ENCODE measurements at regions not wholly inside any gene's neighbourhood (a gene's known extent, or its start where the extent isn't known, plus 50 kb on each side); places are given as distances from the start of the nearest gene placed in this dataset.

DNA sequence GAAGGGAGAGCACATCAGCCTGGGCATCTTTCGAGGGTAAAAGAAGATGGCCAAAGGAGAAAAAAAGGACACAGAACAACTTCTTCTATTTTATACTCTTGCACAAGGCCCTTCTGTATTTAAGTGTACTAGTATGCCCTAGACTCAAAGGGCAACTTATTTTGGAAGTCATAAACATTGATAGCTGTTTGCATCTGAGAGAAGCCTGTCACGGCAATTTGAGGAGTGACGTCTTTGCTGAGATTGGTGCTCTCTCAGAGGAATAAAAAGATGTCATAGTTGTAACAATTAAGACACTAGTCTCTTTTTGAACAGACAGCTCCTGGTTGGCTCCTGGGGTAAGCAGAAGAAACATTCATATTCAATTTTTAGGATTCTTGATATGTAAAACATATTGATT is 260.4 kb upstream of the TTC14 start:
- DNase-seq: no peak

DNA sequence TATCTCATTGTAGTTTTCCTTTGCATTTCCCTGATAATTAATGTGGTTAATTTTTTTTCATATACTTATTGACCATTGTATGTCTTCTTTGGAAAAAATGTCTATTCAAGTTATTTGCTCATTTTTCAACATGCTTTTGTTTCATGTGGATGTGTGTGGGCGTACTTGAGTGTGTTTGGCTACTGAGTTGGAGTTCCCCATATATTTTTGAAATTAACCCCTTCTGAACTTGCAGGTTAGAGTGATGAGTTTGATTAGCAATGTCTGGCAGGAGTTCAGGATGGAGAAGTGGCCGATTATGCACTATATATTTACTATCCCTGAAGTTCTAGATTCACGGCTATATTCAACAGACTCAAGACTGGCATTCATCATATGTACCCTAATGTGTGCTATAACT is 250.4 kb upstream of the TTC14 start:
- no peak for DNase-seq

DNA sequence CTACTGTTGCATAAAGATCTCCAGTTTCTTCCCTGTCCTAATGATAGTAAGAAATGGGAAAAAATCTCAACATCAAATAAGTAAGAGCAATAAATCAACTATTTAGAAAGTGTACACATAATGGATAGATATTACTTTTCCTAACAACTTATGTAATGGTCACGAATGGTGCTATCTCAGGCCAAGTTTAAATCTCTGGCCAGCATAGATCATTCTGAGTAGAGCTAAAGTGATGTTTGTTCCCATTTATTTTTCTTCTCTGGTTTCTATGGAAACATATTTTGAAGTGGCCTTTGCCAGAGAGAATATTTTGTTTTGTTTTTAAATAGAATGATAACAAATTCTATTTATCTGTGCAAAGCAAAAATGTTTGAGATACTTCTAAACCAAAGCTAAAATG is 249.7 kb upstream of the TTC14 start:
- DNase-seq: no peak

DNA sequence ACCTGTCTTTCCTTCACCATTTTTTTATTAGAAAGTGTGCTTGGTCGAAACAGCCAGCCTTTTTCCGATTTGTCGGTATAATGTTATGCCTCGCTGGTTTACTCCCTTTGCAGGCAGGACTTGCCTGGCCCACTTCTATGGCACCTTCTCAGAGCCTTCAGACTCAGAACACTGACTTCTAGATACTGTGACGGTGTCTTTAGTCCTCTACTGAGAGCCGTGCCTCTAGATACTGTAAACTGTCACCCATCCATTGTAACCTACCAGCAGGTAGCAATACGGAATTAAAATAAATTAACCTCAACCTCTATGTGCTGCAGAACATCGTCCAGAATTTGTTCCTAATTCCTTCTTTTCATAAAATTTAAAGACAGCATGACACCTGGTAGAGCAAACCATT is 247.7 kb upstream of the TTC14 start:
- DNase-seq: no peak

DNA sequence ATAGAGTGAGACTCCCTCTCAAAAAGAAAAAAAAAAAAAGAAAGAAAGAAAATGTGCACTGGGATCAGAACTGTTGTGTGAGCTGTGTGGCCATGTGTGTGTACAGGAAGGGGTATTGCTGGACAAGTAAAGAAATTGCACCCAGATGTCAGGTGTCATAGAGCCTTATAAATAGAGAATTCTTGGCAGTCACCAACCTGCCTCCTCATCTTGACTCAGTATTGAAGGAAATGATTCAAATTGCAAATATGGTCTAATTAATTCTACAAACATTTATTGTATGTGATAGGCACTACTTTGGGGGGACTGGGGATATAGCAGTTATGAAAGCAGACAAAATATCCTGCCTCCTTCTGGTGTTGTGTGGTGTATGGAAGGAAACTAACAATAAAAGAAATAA is 243.8 kb upstream of the TTC14 start:
- no peak for DNase-seq

DNA sequence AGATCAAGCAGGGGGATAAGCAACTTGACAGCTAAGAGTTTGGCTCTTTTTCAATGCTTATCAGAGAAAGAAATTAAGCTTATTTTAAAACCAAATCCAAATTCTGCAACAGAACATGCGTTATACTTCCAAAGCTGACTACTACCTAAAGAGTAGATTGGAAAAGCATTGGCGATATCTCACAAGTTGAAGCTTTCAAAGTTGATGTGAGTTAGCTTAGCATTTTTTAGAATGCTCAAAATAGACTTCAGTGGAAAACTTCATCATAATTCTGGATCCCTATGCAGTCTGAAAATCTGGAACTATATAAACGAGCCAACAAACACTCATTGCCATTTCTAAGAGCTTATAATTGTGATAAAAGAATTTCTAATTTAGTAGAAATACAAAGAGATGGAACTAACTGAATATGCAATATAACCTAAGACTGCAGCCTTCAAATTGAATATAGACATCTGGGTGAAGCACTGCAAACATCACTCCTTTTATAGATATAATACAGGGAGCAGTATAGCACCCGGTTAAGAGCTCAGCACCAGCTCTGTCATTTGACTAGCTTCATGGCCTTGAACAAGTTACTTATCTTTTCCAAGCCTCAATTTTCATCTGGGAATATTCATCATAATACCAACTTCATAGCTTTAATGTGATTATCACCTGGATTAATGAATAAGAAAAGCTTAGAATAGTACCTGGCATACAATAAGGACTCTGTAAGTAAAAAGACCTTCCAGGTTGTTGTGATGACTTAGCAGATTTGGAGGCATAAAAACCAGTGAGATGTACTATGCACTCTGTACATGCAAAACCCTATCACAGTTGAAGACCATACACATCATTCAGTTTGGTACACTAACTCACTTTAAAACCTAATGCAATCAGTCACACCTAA is 242.7 kb upstream of the TTC14 start:
- DNase-seq: no peak

DNA sequence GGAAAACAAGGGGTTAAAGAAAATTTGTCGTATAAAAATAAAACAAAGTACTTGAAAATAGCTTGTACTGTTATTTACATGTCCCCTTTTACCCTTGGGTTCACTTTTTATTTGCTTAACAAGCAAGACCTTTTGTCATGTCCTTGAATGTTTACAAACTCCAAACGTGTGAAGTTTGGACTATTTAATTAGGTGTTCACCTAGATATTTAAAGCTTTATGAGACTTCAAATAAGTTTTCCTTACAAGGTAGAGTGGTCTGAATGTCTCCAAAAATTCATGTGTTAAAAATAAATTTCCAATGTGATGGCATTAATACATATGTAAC is 242.0 kb upstream of the TTC14 start:
- DNase-seq: no peak

- DNase-seq: no peak
Measured at GRCh38 chr3:180362081-180362480, 239.9 kb upstream of the TTC14 start.

DNA sequence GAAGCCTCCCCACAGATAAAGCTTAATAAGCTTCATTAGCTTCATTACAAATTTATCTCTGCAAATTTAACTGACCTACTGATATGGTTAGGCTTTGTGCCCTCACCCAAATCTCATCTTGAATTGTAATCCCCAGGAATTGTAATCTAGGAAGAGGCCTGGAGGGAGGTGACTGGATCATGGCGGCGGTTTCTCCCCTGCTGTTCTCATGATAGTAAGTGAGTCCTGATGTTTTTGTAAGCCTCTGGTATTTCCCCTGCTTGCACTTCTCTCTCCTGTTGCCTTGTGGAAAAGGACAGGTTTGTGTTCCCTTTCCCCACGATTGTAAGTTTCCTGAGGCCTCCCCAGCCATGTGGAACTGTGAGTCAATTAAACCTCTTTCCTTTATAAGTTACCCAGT is 226.1 kb upstream of the TTC14 start:
- DNase-seq: no peak

DNA sequence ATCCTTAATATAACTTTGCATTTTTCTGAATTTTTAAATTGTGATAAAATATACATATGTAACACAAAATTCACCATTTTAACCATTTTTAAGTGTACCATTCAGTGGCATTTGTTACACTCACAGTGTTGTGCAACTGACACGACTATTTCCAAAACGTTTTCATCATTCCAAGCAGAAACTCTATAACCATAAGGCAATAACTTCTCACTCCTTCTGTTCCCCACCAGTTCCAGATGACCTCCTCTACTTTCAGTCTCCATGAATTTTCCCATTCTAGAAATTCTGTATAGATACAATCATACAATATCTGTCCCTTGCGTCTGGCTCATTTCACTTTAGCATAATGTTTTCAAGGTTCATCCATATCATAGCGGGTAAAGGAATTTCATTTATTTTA is 223.5 kb upstream of the TTC14 start:
- no peak for DNase-seq

DNA sequence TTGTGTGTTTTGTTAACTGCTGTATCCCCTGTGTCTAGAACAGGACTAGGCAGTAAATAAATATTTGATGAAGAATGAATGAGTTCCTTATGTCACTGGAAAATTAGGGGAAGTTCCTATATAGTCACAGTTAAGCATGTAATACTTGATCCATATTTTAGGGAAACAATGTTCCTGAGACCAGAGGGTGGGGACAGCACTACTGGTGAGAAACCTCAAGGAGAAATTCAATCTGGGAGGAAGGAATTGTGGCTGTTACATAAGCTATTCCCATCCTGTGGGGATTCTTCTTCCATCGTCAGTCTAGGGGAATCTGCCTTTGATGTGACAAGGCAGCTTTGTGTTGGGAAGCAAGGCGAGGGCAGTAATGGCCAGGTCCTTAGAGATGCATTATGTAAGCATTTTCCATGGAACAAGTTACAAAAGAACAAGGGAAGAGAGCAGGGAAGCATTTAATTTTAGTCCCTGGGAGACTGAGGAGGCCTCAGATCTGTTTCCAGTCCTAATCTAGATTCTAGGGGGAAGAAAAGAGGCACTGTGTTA is 219.3 kb upstream of the TTC14 start:
- DNase-seq: no peak

- no peak for DNase-seq
Measured at GRCh38 chr3:180383332-180384020, 218.5 kb upstream of the TTC14 start.

- DNase-seq: no peak
Measured at GRCh38 chr3:180390313-180390712, 211.7 kb upstream of the TTC14 start.

GRCh38 chr3:180391001-180391400 is 211.0 kb upstream of the TTC14 start:
- no peak for DNase-seq

DNA sequence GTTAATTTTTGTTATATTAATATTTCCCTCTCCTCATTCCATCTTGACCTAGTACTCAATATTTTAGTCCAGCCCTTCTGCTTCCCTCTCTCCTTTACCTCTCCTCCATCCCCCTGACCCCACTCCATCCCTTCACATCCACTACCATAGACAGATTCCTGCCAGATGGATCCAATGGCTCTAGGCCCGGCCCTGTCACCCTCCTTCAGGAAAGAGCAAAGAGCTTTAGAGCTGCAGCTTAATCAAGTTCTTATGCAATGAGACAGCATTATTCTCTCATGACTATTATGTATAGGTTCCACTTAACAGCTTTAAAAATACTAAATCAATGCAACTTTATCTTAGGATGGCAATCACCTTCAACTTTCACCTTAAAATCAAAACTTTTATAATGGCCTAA is 200.7 kb upstream of the TTC14 start:
- DNase-seq: no peak

- DNase-seq: no peak
Measured at GRCh38 chr3:180402471-180403073, 199.4 kb upstream of the TTC14 start.

GRCh38 chr3:180403156-180403555 is 198.8 kb upstream of the TTC14 start:
- DNase-seq: no peak

GRCh38 chr3:180408654-180409053 is 193.3 kb upstream of the TTC14 start:
- no peak for DNase-seq

- DNase-seq: no peak
Measured at GRCh38 chr3:180409170-180409569, 192.8 kb upstream of the TTC14 start.

DNA sequence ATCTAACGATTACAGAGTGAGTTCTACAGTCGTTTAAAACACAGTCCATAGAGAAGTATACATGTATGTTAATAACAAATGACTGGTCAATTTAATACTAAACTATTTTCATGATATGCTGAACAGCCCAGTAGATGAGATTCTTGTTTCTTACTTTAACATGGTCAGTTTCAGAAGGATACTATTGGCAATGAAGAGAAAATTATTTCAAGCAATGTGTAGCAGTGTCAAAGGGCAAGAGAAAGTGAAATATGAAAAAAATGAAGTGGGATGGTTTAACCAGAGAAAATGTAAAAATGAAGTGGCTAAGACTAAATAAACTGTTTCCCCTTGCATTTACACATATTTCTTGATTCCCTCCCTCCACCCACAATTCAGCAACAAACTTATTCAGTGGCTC is 192.1 kb upstream of the TTC14 start:
- DNase-seq: no peak

DNA sequence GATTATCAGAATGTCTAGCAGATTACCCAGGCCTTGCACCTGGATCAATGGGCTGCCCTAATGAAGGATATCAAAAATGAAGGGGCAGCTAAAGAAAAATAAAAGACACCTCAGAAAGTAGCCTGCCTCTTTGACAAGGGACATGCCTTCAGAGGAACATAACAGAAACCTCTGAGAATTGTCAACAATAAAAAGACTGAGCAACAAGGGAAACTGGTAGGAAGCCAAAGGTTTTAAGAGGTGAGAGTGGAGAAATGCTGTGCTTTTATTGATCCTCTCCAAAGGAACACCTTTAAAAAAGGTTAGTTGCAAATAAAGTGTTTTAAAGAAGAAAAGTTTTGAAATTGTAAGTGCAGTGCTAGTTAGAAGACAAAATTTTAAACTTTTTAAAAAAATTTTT is 187.8 kb upstream of the TTC14 start:
- DNase-seq: no peak

GRCh38 chr3:180416111-180416594 is 185.8 kb upstream of the TTC14 start:
- no peak for DNase-seq

DNA sequence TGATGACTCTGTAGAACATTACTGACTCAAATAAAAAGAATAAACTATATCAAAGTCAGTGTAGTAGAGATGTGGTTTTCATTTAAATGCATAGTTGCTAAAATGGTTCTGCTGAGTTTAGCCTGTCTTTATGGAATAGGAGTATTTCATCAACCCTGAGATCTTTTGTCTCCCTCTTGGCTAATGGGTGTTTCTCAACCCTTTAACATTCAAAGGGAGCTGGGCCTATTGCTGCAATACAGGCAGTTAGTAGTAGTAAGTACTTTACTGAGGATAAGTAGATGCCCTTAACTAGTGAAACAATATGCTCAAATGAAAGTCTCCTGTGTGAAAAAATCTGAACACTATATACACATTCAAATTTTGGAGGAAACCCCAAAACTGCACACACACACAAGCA is 184.7 kb upstream of the TTC14 start:
- no peak for DNase-seq
